ENCODE measurements at regions not wholly inside any gene's neighbourhood (a gene's known extent, or its start where the extent isn't known, plus 50 kb on each side); places are given as distances from the start of the nearest gene placed in this dataset.

GRCh38 chr10:30216821-30217220 lies 132.3 kb downstream of the MTPAP start:
- Histone ChIP-seq H3K23ac (ENCODE audit: insufficient read length, low read depth, low read length) (no peak overlapping the region), H3K27me3 (ENCODE audit: insufficient read depth, low read length) (no peaks in the 10 kb centered on the region), H3K79me1 (ENCODE audit: insufficient read depth, low read depth, low read length, poor library complexity, severe bottlenecking) (no peaks in the 10 kb centered on the region), H4K20me1 (ENCODE audit: control insufficient read depth, insufficient read depth, insufficient read length) (no peaks in the 10 kb centered on the region), H4K5ac (ENCODE audit: insufficient read length, low read depth, low read length) (no peak overlapping the region), H4K91ac (ENCODE audit: insufficient read length, low read depth, low read length) (no peak overlapping the region), H3K27ac (ENCODE audit: insufficient read length, low read depth, low read length) (no peak overlapping the region), H3K18ac (ENCODE audit: insufficient read length, low read depth, low read length) (no peak overlapping the region), H3K14ac (ENCODE audit: insufficient read depth, low read length) (no peak overlapping the region), H2BK12ac (ENCODE audit: insufficient read length, low read depth, low read length) (no peak overlapping the region), H2BK20ac (ENCODE audit: low read depth, low read length, poor library complexity, severe bottlenecking) (no peak overlapping the region), H2BK5ac (ENCODE audit: insufficient read length, low read length) (no peak overlapping the region), H3K4me2 (ENCODE audit: insufficient read depth, insufficient read length, low read length) (no peak overlapping the region), H2BK15ac (ENCODE audit: low read depth, low read length) (no peak overlapping the region), H3K4me1 (ENCODE audit: insufficient read depth, low read length) (no peaks in the 10 kb centered on the region), H2AFZ (ENCODE audit: low read length) (no peak overlapping the region), H3K9ac (ENCODE audit: extremely low read depth, insufficient read length, low read length) (no peak overlapping the region), H2BK120ac (ENCODE audit: low read depth, low read length, poor library complexity, severe bottlenecking) (no peak overlapping the region), H3K79me2 (ENCODE audit: insufficient read depth, low read length) (no peaks in the 10 kb centered on the region), H3K56ac (ENCODE audit: insufficient read length, low read depth, low read length) (no peak overlapping the region), H3K9me3 (ENCODE audit: control insufficient read depth, low read depth, low read length) (no peaks in the 10 kb centered on the region), H3T11ph (ENCODE audit: low read length) (no peak overlapping the region), H3K4ac (ENCODE audit: low read depth, low read length) (no peak overlapping the region), H2AK5ac (ENCODE audit: insufficient read length, low read length) (no peak overlapping the region), H4K8ac (replicated peaks; ENCODE audit: insufficient read length, low read depth, low read length) (no peak overlapping the region), H3K23me2 (ENCODE audit: insufficient read length, low read depth, low read length, poor library complexity, severe bottlenecking) (no peaks in the 10 kb centered on the region)
- Mint-ChIP-seq H3K4me1 (peaks cover 10 to 13% of the 10 kb centered on the region in 2 experiments), H3K9me3 (peaks cover 0 to 1% of the 10 kb centered on the region in 2 experiments; a peak in 2 of 5 replicates), H3K36me3 (ENCODE audit: insufficient read depth in 1 of 3, low read depth in 3 of 3) (no peaks in the 10 kb centered on the region), H3K27ac (no peak overlapping the region), H3K27me3 (ENCODE audit: low read depth) (peaks cover 4% of the 10 kb centered on the region; the same call in 1 of the 2 replicates), H3K4me3 (no peak overlapping the region)
- no peak for TF ChIP-seq CTCF (conservative IDR thresholded peaks at IDR 0.05)
- no CpG with 5 or more reads among the region's 4 CpGs for WGBS (ENCODE audit: extremely low coverage, insufficient read length, low lambda C conversion rate)
- DNase-seq: no peak
